ENCODE measurements at regions not wholly inside any gene's neighbourhood (a gene's known extent, or its start where the extent isn't known, plus 50 kb on each side); places are given as distances from the start of the nearest gene placed in this dataset.
"Not testable (repeated sequence)": the region's sequence is repeated elsewhere in the genome, so short reads cannot be mapped to it uniquely, and the experiment has no call there.

DNA sequence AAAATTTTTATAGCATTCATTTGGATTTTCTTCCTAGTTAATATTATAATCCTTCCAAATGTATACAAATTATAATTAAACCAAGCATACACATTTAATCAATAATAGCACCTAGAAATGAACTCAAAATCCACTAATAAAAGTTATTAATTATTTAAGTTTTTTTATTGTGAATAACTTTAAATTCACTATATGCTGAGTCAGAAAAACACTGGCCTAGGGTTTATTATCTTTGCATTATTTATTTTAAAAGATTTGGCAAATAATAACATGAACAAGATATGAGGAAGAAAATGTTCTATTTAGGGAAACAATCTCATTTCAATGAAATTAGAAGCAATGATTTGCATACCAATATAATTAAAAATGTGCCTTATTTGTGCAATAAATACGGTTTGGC, 951.5 kb downstream of the KCNT2 start:
- DNase-seq (ENCODE audit: low spot score) (no peak), ATAC-seq (ENCODE audit: insufficient number of reproducible peaks, low FRiP score, low read depth) (no peak)
- no peak overlapping the region for H3K4me3 ChIP-seq
- no peaks in the 10 kb centered on the region for H3K36me3 ChIP-seq
- H3K27me3 ChIP-seq (replicated peaks; ENCODE audit: insufficient read depth): no peaks in the 10 kb centered on the region
- TF ChIP-seq CTCF (IDR thresholded peaks at IDR 0.05): no peak
- no peak overlapping the region for H3K27ac ChIP-seq
- H3K9me3 ChIP-seq: no peaks in the 10 kb centered on the region
- H3K4me1 ChIP-seq (ENCODE audit: control insufficient read depth in 1 of 2, low read depth in 2 of 2): no peaks in the 10 kb centered on the region

- not testable (repeated sequence) for H3K4me1 ChIP-seq (ENCODE audit: control insufficient read depth in 1 of 2, low read depth in 2 of 2); H3K4me3 ChIP-seq
These were observed 959.4 kb downstream of the KCNT2 start for GRCh38 chr1:195648875-195649274.

DNA sequence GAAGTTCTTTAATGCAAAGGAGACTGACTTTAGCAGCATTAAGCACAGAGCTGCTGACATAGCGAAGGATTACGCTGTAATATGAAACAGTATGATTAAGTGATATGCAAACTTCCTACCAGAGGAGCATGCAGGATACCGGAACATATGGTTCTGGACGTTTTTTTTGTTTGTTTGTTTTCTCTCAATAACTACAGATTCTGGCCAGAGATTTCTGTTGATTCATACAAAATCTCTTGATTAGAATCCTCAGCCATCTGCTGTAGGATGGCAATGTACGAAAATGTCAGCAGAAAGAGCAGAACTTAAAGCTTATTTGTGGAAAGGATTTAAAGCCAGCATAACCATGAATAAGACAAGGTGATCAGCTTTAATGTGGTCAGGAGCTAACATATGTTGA, 970.7 kb downstream of the KCNT2 start:
- ATAC-seq (ENCODE audit: insufficient number of reproducible peaks, low FRiP score, low read depth) (no peak), DNase-seq (ENCODE audit: low spot score) (no peak)
- no peaks in the 10 kb centered on the region for H3K4me1 ChIP-seq (ENCODE audit: control insufficient read depth in 1 of 2, low read depth in 2 of 2)
- no peak for TF ChIP-seq CTCF (IDR thresholded peaks at IDR 0.05)
- no peaks in the 10 kb centered on the region for H3K36me3 ChIP-seq
- no peak overlapping the region for H3K4me3 ChIP-seq
- no peaks in the 10 kb centered on the region for H3K9me3 ChIP-seq
- no peaks in the 10 kb centered on the region for H3K27me3 ChIP-seq (replicated peaks; ENCODE audit: insufficient read depth)
- no peak overlapping the region for H3K27ac ChIP-seq

More at GRCh38 chr1:195648875-195649274, 959.4 kb downstream of the KCNT2 start:
- not testable (repeated sequence) for H3K27ac ChIP-seq; DNase-seq (ENCODE audit: low spot score); H3K27me3 ChIP-seq (replicated peaks; ENCODE audit: insufficient read depth); ATAC-seq (ENCODE audit: insufficient number of reproducible peaks, low FRiP score, low read depth); H3K9me3 ChIP-seq; H3K36me3 ChIP-seq

DNA sequence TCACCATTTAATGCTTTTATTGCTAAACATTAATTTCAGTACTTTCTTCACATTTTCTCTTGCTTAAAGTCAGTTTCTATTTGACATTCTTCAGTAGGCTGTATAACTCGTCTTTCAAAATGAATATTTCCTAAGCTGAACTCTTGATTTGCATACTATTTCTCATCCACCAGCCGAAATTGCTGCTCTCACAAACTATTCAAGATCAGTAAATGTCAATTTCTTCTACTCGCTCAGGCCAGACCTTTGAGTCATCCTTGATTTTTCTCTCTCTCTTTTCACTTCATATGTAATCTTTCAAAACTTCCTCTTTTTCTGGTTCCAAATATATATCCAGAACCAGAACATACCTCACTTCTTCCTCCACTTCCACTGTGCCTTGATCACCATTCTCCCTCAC, 990.0 kb downstream of the KCNT2 start:
- Histone ChIP-seq H3K4me1 (ENCODE audit: control insufficient read depth in 1 of 2, low read depth in 2 of 2) (no peaks in the 10 kb centered on the region), H3K9me3 (no peaks in the 10 kb centered on the region)
- no peak for ATAC-seq (ENCODE audit: insufficient number of reproducible peaks, low FRiP score, low read depth)

GRCh38 chr1:195617106-195617505, 991.1 kb downstream of the KCNT2 start:
- no peak overlapping the region for H3K4me3 ChIP-seq
- no peaks in the 10 kb centered on the region for H3K27me3 ChIP-seq (replicated peaks; ENCODE audit: insufficient read depth)
- DNase-seq (ENCODE audit: low spot score): no peak
- no peaks in the 10 kb centered on the region for H3K9me3 ChIP-seq
- no peaks in the 10 kb centered on the region for H3K4me1 ChIP-seq (ENCODE audit: control insufficient read depth in 1 of 2, low read depth in 2 of 2)
- no peak for TF ChIP-seq CTCF (IDR thresholded peaks at IDR 0.05)
- ATAC-seq (ENCODE audit: insufficient number of reproducible peaks, low FRiP score, low read depth): no peak
- H3K27ac ChIP-seq: no peak overlapping the region
- no peaks in the 10 kb centered on the region for H3K36me3 ChIP-seq

More for the DNA sequence above, 990.0 kb downstream of the KCNT2 start:
- Histone ChIP-seq H3K27ac (no peak overlapping the region), H3K4me3 (no peak overlapping the region), H3K27me3 (replicated peaks; ENCODE audit: insufficient read depth) (no peaks in the 10 kb centered on the region), H3K36me3 (no peaks in the 10 kb centered on the region)
- DNase-seq (ENCODE audit: low spot score): no peak
- no peak for TF ChIP-seq CTCF (IDR thresholded peaks at IDR 0.05)

DNA sequence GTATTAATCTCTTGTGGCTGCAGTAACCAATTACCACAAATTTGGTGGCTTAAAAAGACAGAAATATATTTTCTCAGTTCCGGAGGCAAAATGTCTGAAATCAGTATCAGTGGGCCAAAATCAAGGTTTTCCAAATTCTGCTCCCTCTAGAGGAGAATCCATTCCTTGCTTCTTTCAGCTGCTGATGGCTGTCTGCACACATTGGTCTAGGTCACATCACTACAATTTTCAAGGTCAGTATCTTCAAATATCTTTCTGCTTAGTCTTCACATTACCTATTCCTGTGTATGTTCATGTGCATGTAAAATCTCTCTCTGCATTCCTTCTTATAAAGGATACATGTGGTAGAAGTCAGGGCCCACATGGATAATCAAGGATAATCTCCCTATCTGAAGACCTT, 999.4 kb downstream of the KCNT2 start:
- H3K27ac ChIP-seq: no peak overlapping the region
- TF ChIP-seq CTCF (IDR thresholded peaks at IDR 0.05): no peak
- H3K9me3 ChIP-seq: no peaks in the 10 kb centered on the region
- ATAC-seq (ENCODE audit: insufficient number of reproducible peaks, low FRiP score, low read depth): no peak
- H3K27me3 ChIP-seq (replicated peaks; ENCODE audit: insufficient read depth): no peaks in the 10 kb centered on the region
- no peaks in the 10 kb centered on the region for H3K4me1 ChIP-seq (ENCODE audit: control insufficient read depth in 1 of 2, low read depth in 2 of 2)
- no peaks in the 10 kb centered on the region for H3K36me3 ChIP-seq
- no peak overlapping the region for H3K4me3 ChIP-seq
- no peak for DNase-seq (ENCODE audit: low spot score)
